ENCODE measurements at regions not wholly inside any gene's neighbourhood (a gene's known extent, or its start where the extent isn't known, plus 50 kb on each side); places are given as distances from the start of the nearest gene placed in this dataset.

DNA sequence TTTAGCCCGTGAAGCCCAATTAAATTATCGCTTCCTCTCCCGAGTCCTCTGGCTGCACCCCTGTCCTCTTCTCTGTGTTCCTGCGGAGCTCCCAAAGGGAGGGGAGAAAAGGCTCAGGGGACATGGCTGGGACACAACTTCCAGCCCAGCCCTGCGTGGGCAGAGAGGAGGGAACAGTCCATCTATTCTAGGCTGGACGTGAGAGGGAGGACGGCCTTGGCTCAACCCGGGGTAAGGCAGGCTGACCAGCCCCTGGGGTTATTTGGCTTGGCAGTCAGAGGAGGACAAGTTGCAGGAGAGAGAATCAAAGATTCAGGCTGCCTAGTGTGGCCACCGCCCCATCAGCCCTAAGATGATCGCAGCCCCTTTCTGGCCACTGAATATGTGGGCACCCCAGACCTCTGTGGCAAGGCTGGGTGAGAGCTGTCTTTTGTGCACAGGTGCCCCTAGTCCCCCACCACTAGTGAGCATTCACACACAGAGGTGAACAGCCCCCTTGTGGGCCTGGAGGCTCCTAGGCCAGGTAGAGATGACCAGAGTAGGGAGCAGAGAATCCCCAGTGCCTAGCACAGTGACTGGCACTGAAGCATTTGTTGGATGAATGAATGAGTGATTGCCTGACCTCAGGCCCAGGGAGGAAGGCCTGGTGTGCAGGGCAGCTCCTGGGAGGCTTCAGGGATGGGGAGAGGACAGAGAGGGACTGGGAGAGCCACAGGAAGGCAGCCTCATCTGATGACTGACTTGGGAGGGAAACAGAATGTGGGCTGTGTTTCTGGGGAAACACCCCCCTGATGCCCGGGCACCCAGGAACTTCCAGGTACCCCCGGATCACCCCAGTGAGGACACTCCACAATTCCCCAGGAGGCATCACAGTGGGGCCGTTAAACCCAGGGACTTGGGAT lies 133.9 kb downstream of the C9orf50 start:
- no peak for DNase-seq

GRCh38 chr9:129485145-129485774 lies 135.6 kb downstream of the C9orf50 start:
- no peak for DNase-seq

- no peak for DNase-seq
Observed at GRCh38 chr9:129484352-129485000, 136.4 kb downstream of the C9orf50 start.

DNA sequence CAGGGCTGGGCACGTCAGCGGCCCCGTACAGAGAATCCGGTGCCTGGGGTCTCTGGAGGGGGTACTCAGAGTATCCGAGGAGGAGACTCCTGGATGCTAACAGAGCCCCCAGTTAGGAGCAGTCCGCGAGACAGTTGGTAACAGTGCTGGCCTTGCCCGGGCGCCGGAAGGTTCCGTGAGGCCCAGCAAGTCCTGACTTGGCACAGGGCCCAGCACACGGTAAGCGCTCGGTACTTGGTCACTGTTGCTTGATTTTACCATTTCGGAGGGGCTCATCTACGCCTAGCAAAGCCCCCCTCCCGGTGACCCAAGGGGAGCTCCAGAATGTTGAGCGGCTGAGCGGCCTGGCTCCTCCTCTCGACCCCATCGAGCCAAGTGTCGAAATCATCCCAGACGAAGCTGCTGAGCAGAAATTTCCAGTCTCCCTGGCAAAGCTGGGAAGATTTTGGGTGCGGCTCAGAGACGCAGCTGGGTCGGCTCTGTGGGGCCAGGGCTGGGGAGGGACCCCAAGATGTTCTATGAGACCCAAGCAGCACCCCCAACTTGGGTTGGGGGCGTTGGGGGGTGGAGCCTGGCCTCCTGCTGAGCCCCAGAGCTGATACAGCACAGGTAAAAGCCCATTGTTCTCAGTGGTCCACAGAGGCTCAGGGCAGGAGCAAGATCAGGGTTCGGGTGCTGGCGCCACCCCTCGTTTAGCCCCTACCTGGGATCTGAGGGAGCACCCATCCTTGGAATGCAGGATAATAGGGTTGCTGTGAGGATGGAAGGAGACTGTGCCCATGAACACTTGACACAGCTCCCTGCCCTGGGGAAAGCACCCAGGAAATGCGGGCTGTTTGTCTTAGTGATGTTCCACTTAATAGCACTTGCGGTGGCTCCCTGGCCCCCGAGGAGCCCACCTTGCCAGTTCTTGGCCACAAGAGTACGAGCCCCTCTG lies 137.2 kb downstream of the C9orf50 start:
- DNase-seq: peak; percentile 47 to 57

DNA sequence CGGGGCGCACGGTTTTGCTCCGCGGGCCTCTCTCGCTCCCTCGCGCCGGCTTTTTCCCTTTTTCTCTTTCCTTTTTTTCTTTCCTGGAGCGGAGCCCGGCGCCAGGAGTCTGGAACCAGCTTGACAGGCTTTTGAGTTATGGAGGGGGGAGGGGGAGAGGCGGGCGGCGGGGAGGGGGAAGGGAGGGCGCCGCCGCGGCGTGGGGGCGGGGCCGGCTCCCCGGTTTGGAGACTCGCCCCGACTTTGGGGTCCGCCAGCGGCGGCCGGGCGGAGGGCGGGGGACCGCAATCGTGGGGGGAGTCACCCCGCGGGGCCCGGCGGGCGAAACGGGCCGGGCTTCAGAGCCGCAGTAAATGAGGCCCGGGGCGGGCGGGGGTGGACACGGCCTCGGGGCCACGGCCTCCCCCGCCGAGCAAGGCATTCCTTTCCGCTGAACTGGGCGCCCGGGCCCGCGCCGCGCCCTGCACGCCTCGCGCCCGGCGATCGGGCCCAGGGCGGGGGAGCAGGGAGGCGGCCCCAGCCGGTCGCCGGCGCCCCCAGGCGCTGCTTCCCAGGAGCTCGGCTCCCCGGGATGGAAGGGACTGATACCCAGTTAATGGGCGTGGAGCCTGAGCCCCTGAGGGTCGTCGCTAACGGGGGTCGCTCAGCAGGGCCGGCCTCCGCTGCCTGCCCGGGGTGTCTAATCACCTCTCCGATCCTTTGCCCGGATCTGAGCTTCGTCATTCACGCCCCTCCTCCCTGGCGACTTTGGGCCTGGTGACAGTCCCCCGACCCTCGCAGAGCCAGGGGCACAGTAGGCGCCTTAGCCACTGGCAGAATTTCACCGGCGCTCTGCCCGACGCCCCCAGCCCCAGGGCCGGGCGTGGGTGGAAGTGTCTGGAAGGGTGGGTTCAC lies 138.1 kb downstream of the C9orf50 start:
- peak; percentile 44 to 51 for DNase-seq

DNA sequence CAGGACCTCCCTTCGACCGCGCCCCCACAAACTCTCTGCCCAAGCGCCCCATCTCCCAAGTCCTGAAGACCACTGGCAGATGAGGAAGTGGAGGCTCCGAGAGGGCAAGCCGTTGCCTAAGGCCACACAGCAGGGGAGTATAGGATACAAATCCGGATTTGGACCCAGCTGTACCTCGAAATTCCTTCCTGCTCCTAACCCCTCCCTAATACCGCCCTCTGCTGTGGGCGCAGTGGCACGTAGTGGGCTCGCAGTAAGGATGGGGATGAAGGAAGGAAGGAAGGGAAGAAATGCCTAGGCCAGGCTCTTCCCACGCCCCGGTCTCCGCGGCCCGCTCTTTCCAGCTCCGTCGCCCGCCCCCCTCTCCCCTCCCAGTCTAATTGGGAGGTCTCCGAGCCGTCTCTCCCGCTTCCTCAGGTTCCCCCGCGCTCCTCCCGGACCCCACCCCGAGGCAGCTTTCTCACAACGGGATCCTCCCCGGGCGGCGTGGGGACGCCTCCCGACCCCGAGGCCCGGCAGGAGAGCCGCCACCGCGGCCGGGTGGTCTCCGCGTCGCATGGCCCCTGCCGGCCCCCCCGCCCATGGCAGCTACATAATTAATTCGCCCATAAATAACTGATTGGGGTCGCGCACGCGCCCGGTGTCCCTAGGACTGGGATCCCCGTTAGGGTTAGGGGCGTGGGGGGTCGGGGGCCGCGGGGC lies 138.9 kb downstream of the C9orf50 start:
- no peak for DNase-seq

- no peak for DNase-seq
Observed at GRCh38 chr9:129481424-129481809, 139.5 kb downstream of the C9orf50 start.

DNA sequence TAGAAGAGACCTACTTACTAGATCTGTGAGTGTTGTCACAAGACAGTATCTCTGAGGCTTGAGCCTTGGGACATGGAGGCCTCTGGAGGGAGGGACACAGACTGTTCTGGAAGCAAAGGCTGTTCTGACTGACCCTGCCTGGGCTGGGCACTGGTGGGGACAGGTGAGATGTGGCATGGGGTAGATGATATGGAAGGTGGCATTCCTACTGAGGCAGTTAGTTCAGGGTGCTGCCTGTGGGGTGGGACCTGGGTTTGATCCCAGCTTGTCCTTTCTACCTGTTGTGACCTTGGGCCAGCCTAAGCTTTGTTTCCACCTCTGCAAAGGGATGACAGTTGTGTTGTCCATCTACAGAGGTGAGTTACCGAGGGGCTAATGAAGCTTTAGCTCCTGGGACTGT lies 140.2 kb downstream of the C9orf50 start:
- DNase-seq: no peak

GRCh38 chr9:129480227-129480626 lies 140.7 kb downstream of the C9orf50 start:
- no peak for DNase-seq

DNA sequence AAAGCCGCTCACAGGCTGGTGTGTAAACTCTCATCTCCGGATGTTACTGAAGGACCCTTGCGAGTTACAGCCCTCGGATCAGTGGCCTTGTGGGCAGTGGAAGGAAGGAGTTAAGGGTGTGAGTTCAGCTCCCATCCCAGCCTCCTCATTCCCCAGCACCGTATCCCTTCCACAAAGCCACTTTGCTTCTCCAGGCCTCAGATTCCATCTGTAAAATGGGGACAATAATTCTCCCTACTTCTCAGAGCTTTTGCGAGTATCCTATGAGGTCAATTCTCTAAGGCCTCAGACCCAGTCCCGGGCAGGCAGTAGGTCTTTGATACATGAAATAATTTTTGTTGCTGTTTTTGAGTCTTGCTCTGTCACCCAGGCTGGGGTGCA lies 141.3 kb downstream of the C9orf50 start:
- no peak for DNase-seq

- no peak for DNase-seq
Observed at GRCh38 chr9:129478961-129479630, 141.8 kb downstream of the C9orf50 start.

- no peak for DNase-seq
Observed at GRCh38 chr9:129478461-129478860, 142.4 kb downstream of the C9orf50 start.

- no peak for DNase-seq
Observed at GRCh38 chr9:129476821-129477611, 143.9 kb downstream of the C9orf50 start.

DNA sequence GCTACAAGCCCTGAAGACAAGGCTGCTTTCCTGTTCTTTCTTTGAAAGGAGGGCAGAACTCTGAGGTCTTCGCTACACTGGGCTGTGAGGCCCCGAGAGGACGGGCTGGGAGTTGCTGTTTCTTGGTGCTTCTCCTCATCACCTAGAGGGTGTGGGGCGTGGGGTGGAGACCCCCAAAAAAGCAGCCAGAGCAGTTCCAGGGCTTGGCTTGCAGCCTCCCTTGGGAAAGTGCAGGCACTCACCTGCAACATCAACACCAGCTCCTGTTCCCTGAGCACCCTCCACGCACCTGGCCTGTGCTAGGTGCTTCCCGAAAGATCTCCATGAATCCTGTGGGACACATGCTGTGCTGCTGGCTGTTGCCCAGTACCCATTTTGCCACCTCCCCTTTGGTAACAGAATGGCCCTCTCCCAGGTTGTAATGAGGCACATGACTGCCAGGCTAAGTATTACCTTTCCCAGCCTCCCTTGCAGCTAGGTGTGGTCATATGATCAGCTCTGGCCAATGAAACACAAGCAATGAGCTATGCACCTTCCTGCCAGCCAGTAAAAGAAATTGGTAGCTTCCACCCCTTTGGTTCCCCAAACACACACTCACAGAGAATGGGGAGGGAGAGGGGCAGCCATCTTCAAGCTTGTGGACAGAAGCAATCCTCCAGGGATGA lies 146.0 kb downstream of the C9orf50 start:
- no peak for DNase-seq

GRCh38 chr9:129473523-129474244 lies 147.2 kb downstream of the C9orf50 start:
- DNase-seq: no peak

DNA sequence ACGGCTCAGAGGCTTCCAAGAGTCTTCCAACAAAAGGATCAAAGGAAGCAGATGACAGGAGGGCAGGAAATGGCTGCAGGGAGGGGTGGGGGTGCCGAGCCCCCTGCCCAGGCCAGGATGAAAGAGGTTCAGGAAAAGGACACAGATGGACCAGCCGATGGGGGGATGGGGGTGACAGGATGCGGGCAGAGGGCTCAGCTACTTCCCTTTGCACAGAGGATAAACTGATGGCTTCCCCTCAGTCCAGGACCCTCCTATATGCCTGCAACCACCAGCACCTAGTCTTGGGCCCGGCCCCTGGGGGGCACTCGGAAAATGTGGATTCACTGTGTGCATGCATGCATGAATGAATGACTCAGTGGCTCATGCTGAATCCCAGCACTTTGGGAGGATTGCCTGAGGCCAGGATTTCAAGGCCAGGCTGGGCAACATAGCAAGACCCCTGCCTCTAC lies 148.2 kb downstream of the C9orf50 start:
- no peak for DNase-seq

DNA sequence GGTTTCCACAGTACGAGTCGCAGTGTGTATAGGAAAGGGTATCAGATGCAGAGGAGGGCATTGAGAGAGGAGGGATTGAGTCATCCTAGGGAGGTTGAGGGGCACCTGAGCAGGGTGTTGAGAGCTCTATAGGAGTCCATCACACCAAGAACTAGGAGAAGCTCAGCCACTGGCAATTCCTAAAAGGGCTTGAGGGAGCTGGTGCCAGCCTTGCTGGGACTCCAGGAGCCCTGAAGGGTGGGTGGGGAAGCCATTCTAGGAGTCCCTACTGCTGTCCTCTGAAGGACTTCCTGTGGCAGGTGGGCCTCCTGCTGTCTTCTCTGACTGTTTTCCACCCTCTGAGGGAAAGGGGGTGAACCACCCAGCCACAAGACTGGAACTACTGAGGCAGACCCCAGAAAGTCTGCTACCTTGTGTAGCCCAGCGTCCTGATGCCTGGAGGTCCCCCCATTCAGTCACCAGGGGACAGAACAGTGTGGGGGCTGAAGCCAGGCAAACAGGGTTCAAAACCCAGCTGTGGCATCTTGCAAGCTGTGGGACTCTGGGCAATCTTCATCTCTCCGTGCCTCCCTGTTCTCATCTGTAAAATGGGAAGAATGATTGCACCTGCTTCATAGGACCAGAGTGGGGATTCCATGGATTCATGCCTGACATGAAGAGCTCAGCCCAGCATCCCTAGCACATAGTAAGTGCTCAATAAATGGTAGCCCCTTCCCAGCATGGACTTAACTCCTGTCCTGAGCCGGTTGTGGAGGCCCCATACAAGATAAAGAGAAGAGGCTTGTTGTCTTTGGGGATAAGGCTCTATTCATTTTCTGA lies 149.5 kb downstream of the C9orf50 start:
- DNase-seq: no peak

Data from CD4-positive, alpha-beta T cell treated with Interleukin-1 beta for 1 hour (primary cell).